SK-N-DZ (cell line): ENCODE measurements at regions not wholly inside any gene's neighbourhood (a gene's known extent, or its start where the extent isn't known, plus 50 kb on each side); places are given as distances from the start of the nearest gene placed in this dataset.

ENCODE experiments used
- DNase-seq: peaks from one replicate; pipeline ENCODE4 v3.0.0-alpha.2; 2015; ENCODE audit warnings: low spot score

DNA sequence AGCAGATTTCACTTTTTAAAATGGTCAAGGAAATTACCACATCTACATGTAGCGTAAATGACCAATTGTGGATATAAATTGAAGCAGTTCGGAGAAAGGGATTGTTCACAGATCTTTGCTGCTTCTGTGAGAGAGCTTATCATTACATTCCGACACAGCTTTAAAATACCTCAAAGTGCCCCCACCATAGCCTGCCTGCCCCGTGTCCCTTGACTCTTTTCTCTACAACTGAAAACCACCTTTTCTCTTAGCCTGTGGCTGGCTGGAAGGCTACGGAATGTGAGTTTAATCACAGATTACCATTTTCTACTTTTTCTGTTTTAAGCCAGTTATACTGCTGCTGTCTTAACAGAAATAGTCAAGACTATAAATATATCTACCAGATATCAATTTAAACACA lies 347.2 kb upstream of the MAP3K7 start:
- DNase-seq: no peak

GRCh38 chr6:90932351-90932750 lies 345.5 kb upstream of the MAP3K7 start:
- DNase-seq: no peak

DNA sequence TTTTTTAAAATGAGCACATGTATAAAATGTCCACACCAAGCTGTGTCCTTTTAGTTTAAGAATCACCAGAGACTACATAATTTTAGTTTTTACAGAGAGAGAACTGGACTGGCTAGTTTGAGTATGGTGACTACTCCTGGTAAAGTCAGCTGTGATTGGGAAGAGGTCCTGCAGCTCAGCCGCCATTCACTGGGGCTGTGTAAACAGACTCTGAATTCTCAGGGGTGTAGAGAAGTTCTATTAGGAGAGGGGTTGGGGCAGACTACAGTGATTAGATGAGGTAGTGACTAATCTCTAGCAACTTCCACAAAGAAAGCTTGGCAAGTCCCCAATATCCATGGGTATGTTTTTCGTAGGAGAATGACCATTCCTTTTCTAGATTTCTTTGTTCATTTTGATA lies 341.2 kb upstream of the MAP3K7 start:
- no peak for DNase-seq

GRCh38 chr6:90925726-90926125 lies 338.9 kb upstream of the MAP3K7 start:
- DNase-seq: no peak

DNA sequence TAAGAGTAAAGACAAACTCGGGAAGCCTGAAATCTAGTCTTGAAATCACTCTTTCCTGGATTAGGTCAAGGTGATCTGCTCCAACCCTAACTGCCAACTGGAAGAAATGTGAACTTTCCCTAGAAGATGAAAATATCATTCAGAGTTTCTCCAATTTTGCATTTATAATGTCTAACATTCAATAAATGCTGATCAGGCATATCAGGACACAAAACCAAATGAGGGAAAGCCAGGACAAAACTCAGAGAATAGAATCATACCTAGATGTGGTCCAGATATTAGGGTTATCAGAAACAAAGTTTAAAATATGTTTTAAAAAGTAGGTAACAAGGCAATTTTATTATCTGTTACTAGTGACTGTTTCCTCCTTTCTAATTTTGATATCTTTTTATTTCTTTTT lies 335.5 kb upstream of the MAP3K7 start:
- no peak for DNase-seq

DNA sequence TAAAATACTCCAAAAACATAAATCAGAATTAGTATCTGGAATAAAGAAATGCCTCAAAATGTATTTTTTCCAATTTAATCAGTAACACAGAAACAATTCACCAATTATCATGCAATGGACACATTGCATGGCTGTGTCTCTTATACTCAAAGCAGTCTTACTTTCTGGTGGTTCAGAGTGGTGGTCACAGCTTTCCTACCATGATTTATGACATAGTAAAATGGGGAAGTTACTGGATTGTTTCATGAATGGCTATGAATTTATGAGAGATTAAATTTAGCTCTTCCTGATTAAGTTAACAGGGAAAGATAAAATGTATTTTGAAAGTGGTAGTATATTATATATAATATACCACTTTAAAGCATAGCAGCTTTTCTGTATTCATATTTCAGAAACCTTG lies 331.5 kb upstream of the MAP3K7 start:
- no peak for DNase-seq

DNA sequence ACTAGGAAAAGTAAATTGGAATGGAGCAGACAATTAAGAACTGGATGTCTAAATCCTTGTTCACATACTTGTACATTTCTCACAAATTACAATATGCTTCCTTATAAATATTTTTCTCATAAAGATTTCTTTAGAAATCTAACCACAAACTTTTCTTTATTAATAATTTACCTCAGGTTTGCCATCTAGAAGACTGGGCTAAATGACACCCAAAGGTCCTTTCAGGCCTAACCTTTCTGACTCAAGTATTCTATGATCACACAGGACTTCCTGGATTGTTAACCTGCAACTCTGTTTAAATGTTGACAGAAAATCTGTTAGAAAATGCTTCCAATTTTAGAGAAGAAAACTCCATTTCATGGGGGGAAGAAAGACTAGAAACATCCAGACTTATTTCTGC lies 330.5 kb upstream of the MAP3K7 start:
- no peak for DNase-seq

DNA sequence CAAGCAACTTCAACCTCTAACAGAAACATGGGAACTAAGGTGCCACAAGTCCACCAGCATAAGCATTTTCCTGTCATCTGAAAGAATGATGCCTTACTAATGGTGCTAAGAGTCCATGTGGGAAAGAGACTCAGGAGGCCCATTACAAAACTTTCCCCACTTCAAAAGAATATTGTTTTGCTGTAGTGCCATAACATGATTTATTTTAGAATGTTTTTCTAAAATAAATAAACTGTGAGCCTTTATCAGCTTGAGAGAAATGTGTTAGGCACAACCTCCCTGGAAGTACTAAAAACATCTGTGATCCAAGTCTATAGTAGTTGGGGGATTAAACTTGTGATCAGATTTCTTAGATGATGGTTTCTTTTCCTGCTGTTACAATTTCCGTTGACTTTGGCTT lies 330.1 kb upstream of the MAP3K7 start:
- no peak for DNase-seq

DNA sequence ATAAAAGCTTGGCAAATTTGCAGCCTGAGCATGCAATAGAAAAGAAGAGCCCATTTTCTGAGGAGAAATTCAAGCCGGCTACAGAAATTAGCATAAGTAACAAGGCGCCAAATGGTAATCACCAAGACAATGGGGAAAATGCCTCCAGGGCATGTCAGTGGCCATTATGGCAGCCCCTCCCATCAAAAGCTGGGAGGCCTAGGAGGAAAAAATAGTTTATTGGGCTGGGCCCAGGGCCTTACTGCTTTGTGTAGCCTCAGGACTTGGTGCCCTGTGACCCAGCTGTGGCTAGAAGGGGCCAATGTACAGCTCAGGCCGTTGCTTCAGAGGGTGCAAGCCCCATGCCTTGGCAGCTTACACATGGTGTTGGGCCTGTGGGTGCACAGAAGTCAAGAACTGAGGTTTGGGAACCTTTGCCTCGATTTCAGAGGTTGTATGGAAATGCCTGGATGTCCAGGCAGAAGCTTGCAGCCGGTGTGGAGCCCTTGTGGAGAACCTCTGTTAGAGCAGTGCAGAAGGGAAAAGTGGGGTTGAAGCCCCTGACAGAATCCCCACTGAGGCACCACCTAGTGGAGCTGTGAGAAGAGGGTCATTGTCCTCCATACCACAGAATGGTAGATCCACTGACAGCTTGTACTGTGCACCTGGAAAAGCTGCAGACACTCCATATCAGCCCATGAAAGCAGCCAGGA lies 328.5 kb upstream of the MAP3K7 start:
- DNase-seq: no peak

GRCh38 chr6:90914312-90914711 lies 327.4 kb upstream of the MAP3K7 start:
- DNase-seq: no peak

- DNase-seq: no peak
These were observed 326.5 kb upstream of the MAP3K7 start for GRCh38 chr6:90913266-90913960.

DNA sequence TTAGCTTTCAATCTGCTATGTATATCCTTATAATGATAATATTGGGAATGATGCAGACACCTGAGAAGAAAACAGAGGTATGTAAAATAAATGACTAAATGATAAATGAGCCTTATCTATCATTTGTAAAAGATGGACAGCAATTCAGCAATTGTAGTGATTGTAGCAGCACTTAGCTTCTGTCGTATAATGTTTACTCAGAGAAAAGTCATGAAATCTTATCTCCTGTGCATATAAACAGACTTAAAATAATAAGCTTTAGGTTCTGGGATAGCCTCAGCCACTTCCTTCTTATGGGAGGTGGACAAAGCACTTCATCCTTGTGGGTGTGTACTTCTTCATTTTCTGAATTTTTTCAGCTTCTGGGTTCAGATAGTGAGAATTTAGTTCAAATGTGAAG lies 324.8 kb upstream of the MAP3K7 start:
- DNase-seq: no peak

GRCh38 chr6:90910893-90911292 lies 324.0 kb upstream of the MAP3K7 start:
- peak; percentile 63 for DNase-seq

DNA sequence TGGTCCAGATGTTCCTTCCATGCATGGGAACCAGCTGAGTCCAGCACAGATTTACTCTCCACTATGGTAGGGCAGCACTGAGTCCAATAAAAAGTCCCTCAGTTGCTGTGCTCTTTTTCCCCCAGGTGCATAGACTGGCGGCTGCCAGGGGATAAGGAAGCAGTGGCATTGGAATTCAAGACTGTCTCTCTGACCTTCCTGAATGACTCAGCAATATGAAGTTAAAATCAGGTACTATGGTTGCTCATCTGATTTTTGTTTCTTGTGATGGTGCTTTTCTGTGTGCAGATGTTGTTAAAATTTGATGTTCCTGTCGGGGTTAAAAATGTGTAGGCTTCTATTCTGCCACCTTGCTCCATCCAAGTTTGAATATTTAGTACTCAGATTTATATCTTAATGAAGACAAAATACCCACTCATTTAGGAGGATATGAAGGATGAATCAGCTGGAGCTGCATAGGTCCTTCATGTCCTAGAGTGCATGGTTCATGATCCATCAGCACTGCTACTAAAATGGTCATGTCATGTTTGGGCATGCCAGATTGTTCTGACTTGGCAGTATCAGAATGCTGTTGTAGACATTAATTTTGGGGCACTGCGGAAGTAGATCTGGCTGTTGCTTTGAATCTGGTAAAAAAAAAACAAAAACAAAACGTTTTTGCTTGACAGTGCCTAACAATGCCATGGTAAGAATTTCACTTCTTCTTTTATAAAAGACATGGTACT lies 321.2 kb upstream of the MAP3K7 start:
- no peak for DNase-seq

GRCh38 chr6:90905351-90905750 lies 318.5 kb upstream of the MAP3K7 start:
- no peak for DNase-seq

- no peak for DNase-seq
These were observed 313.2 kb upstream of the MAP3K7 start for GRCh38 chr6:90900034-90900433.

- no peak for DNase-seq
These were observed 311.9 kb upstream of the MAP3K7 start for GRCh38 chr6:90898763-90899162.

DNA sequence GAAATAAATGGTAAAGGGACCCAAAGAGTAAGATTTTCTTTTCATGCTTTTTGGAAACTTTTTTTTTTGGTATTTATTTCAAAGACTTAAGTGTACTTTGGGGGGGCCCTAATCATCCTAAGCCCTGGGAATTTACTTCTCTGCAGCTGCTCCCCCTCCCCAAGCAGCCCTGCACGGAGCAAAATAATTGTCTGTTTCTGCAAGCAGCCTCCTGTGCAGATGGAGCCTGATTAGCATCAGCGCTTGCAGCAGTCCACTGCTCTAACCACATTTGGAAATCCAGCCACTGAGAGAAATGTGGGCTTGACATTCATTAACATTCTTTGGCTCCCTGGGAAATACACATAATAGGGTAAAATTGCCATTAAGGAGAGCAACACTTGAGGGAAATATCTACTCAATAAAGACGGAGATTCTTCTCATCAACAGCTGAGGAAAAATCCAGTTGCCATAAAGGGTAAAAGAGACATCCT lies 309.2 kb upstream of the MAP3K7 start:
- peak; percentile 91 for DNase-seq

GRCh38 chr6:90895299-90896074 lies 308.6 kb upstream of the MAP3K7 start:
- peak; percentile 31 for DNase-seq

DNA sequence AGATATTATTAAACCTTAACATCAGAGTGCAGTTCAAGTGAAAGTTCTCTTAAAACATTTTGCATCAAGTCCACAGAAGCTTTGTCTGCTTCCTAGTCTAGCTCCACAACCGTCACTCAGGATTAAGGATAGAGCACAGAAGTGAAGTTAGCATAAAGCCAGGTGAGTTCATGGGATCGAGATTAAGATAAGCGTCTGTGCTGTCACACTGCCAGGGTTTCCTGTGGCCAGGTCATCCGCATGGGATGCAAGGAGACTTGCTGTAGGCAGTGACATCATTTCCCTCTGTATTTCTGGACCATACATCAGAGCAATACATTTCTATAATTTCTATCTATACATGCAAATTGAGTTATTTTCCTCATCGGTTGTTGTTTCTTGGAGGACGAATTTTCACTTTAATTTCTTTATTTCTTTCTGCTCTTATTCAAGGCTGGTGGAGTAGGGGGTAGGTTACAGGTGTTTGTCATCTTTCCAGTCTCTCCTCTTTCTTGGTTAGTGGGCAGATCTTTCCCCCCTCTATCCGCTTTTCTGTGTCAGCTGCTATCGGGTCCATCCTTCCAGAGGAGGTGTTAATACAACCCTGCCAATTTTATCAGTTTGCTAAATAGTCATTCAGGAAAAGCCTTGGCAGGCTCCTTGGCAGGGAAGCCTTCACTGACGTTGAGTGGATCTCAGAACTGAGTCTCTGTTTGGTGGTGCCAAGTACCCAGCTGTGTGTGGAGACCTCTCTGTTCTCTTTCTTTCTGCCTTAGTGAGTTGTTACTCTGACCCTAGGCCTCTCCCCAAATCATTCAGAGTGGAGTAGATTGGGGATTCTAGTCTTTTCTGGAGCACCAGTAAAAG lies 307.6 kb upstream of the MAP3K7 start:
- DNase-seq: no peak

- no peak for DNase-seq
These were observed 306.5 kb upstream of the MAP3K7 start for GRCh38 chr6:90893400-90893799.
